Pancreas (tissue), 10 donors: ENCODE measurements at regions not wholly inside any gene's neighbourhood (a gene's known extent, or its start where the extent isn't known, plus 50 kb on each side); places are given as distances from the start of the nearest gene placed in this dataset.

Experiments
- ATAC-seq, 4 donors: fragments of 200-7000 bp; cut with Tn5 transposase; one replicate each; pipeline versions ENCODE4 v1.8.0 to v1.9.1; 2020; ENCODE audit warnings: mild to moderate bottlenecking in 4 of 4, moderate library complexity in 4 of 4
- DNase-seq, 6 donors: peaks; one replicate each; pipeline ENCODE4 v3.0.0-alpha.2; 2020
- FAIRE-seq: peaks from 2 replicates; lab custom pipeline; 2012; peaks lifted over from hg19 to GRCh38; lab: Jason Lieb, UNC
- H3K27ac ChIP-seq, 4 donors: fragments of 200-600 bp; sonication (generic); 1 replicate in 3 of 4; 2 replicates in 1 of 4; pipeline versions ENCODE4 v1.5.0 to v1.8.0; 2020
- H3K27me3 ChIP-seq, 4 donors: fragments of 200-600 bp; one replicate each; pipeline ENCODE4 v1.8.0; 2021
- H3K36me3 ChIP-seq, 3 donors: fragments of 200-600 bp; sonication (generic) in 1 of 3; one replicate each; pipeline versions ENCODE4 v1.5.0 to v1.8.0; 2020 to 2021
- H3K4me1 ChIP-seq, 3 donors: fragments of 200-600 bp; one replicate each; pipeline ENCODE4 v1.8.0; 2021
- H3K4me3 ChIP-seq, 4 donors: fragments of 200-600 bp; sonication (generic) in 2 of 4; one replicate each; pipeline versions ENCODE4 v1.5.0 to v1.8.0; 2020 to 2021
- H3K9me3 ChIP-seq, 4 donors: fragments of 200-600 bp; one replicate each; pipeline ENCODE4 v1.8.0; 2021
- CTCF ChIP-seq, 4 donors: fragments of 200-600 bp; sonication (generic) in 3 of 4; IDR thresholded peaks; one replicate each; pipeline versions ENCODE4 v1.5.0 to v1.8.0; 2021; ENCODE audit warnings: antibody characterized with exemption in 4 of 4
- WGBS, 2 donors: extraction: QIAGEN DNeasy Blood & Tissue Kit; methylation state at CpG; one replicate each; pipeline ENCODE4 v1.1.7; 2013; 5-methylcytosine and 5-hydroxymethylcytosine counted together
- intact Hi-C, 3 donors: fragments of 100-400 bp; cut with DNase I; formaldehyde crosslinking; loops; one replicate each; pipeline versions ENCODE4 v1.11.1 to v1.14.2; 2022
- donor health status: healthy with polysubstance abuse.
- donor health status: DM: no; HTN: no; CAD: no; lungs with moderate emphysema.
- donor health status: DM: no; HTN: no; CAD: no.
- donor health status: control.
- donor health status: control.
- donor health status: Bipolar disorder and iron deficiency.
- donor health status: DM: yes; HTN: yes; CAD: no.
- donor health status: DM: no; HTN: no; CAD: no.
- donor health status: DM: no; HTN: no; CAD: no.
- donor health status: DM: yes; HTN: yes; CAD: no.

- Histone ChIP-seq H3K4me1 (no peaks in the 10 kb centered on the region), H3K27me3 (no peaks in the 10 kb centered on the region), H3K9me3 (no peaks in the 10 kb centered on the region), H3K36me3 (no peaks in the 10 kb centered on the region), H3K27ac (no peak overlapping the region), H3K4me3 (no peak overlapping the region)
- WGBS, 2 donors = 88 to 90% methylated on average over 5 of the region's 5 CpGs
- FAIRE-seq (no peak), DNase-seq (no peak), ATAC-seq (no peak)
- TF ChIP-seq CTCF (IDR thresholded peaks at IDR 0.05) = no peak
- intact Hi-C loops = no loop called here
These were observed 173.5 kb downstream of the ASMT start for GRCh38 chrX:1788300-1788911.

- no peak for TF ChIP-seq CTCF (IDR thresholded peaks at IDR 0.05)
- no peak for DNase-seq
- no peaks in the 10 kb centered on the region for H3K27me3 ChIP-seq
- FAIRE-seq = no peak
- H3K27ac ChIP-seq = no peak overlapping the region
- no peaks in the 10 kb centered on the region for H3K9me3 ChIP-seq
- 20 to 22% methylated on average over 1 of the region's 1 CpG for WGBS, 2 donors
- no peaks in the 10 kb centered on the region for H3K4me1 ChIP-seq
- H3K36me3 ChIP-seq = no peaks in the 10 kb centered on the region
- H3K4me3 ChIP-seq = no peak overlapping the region
- ATAC-seq = no peak
- intact Hi-C loops = no loop called here
These were observed 177.8 kb downstream of the ASMT start for GRCh38 chrX:1792636-1793035.

- DNase-seq (no peak), FAIRE-seq (no peak), ATAC-seq (no peak)
- TF ChIP-seq CTCF (IDR thresholded peaks at IDR 0.05) = no peak
- H3K27me3 ChIP-seq = no peaks in the 10 kb centered on the region
- H3K36me3 ChIP-seq = no peaks in the 10 kb centered on the region
- H3K4me3 ChIP-seq = no peak overlapping the region
- WGBS, 2 donors = 65 to 81% methylated on average over 9 of the region's 9 CpGs
- no peaks in the 10 kb centered on the region for H3K9me3 ChIP-seq
- H3K27ac ChIP-seq = no peak overlapping the region
- intact Hi-C loops = no loop called here
- H3K4me1 ChIP-seq = no peaks in the 10 kb centered on the region
These were observed 179.7 kb downstream of the ASMT start for GRCh38 chrX:1794586-1794985.

- Histone ChIP-seq H3K27me3 (no peaks in the 10 kb centered on the region), H3K27ac (no peak overlapping the region), H3K9me3 (no peaks in the 10 kb centered on the region), H3K4me3 (no peak overlapping the region), H3K4me1 (no peaks in the 10 kb centered on the region), H3K36me3 (no peaks in the 10 kb centered on the region)
- no peak for TF ChIP-seq CTCF (IDR thresholded peaks at IDR 0.05)
- no peak for FAIRE-seq
- intact Hi-C loops = no loop called here
- DNase-seq = no peak
- 67 to 76% methylated on average over 6 of the region's 6 CpGs for WGBS, 2 donors
- ATAC-seq = no peak
These were observed 188.1 kb downstream of the ASMT start for GRCh38 chrX:1802912-1803311.

GRCh38 chrX:1803741-1804140, 188.9 kb downstream of the ASMT start:
- DNase-seq (no peak), FAIRE-seq (no peak), ATAC-seq (no peak)
- no peaks in the 10 kb centered on the region for H3K9me3 ChIP-seq
- H3K27ac ChIP-seq = no peak overlapping the region
- WGBS, 2 donors = 68 to 78% methylated on average over 3 of the region's 3 CpGs
- no peaks in the 10 kb centered on the region for H3K36me3 ChIP-seq
- peaks cover 0 to 6% (median 0%) of the 10 kb centered on the region in 4 donors for H3K27me3 ChIP-seq
- intact Hi-C loops = no loop called here
- TF ChIP-seq CTCF (IDR thresholded peaks at IDR 0.05) = no peak
- H3K4me1 ChIP-seq = no peaks in the 10 kb centered on the region
- no peak overlapping the region for H3K4me3 ChIP-seq
